VCaP (cell line): ENCODE measurements at regions not wholly inside any gene's neighbourhood (a gene's known extent, or its start where the extent isn't known, plus 50 kb on each side); places are given as distances from the start of the nearest gene placed in this dataset.
A peak's percentile ranks its signal among the peaks of the same experiment; 100 is the strongest.
"Not testable (repeated sequence)": the region's sequence is repeated elsewhere in the genome, so short reads cannot be mapped to it uniquely, and the experiment has no call there.

Experiments
- H3K27ac ChIP-seq: fragments of 450-650 bp; 2 replicates; pipeline ENCODE4 v1.5.1; 2017
- CTCF ChIP-seq: fragments of 450-650 bp; conservative IDR thresholded peaks from 2 replicates; pipeline ENCODE4 v1.5.1; 2017; ENCODE audit warnings: mild to moderate bottlenecking, moderate library complexity

DNA sequence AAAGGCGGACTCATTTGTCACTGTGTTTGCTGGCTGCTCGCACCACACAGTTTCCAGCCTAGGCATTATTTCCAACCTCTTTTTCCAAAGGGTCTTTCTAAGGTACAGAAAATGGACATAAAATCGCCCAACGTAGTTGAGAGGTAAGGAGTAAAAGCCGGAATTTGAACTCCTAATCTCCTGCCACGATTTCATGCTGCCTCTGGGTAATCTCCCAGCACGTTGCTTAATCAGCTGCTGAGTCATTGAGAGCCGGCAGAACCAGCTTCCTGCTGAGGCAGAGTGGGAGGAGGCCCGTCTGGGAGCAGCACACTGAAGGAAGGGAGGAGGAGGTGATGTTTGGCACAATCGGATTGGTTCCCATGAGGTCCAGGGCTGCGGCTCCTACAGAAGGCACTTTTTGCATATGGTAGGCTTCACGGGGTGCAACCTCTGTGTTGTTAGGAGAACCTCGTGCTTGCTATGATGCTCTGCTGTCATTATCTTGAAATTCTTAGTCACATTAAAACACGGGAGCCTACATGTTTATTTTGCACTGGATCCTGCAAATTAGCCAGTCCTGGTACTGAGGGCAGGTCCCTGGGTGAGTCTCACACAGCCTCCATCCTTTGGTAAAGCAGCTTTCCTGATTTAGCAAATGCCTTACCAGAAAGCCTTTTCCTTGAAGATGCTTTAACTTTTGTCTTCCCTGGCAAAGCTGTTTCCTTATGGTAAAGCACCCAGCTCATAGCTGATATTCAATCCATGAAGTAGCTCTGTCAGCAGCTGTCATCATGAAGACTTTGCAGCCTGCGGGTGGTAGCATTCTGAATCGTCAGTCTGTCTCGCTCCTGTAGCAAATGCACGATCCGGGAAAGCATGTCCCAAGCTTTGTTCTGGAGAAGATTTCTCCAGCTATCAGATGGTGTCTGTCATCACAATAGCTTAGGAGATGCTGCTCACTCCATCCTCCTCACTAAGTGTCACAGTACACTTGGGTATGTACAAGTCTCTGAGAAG lies 191.6 kb upstream of the MSX2 start:
- peak overlapping the region; percentile 14; the same call in 1 of the 2 replicates for H3K27ac ChIP-seq
- TF ChIP-seq CTCF = no peak

DNA sequence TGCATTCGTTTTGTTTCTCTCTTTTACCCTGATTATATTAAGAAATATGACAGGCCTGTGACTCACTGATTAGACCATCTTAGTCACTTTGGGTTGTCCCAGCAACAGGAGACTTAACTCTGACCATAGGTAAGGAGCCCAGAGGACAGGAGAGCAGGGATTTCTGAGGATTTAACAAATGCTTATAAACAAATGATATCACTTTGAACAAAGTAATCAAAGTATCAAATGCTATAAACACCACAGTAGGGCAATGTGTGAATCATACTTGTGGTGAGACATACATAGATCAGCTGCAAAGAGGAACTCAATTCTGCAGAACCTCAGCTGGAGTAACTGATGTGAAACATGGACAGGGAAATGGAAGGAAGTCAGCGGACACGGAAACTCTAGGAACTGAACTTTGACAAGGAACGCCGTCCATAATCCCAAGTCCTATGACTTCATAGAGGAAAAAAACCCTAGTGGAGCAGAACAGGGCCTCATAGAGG lies 190.6 kb upstream of the MSX2 start:
- TF ChIP-seq CTCF = no peak
- no peak overlapping the region for H3K27ac ChIP-seq

GRCh38 chr5:174535669-174536068 lies 188.7 kb upstream of the MSX2 start:
- no peak overlapping the region for H3K27ac ChIP-seq
- no peak for TF ChIP-seq CTCF

- H3K27ac ChIP-seq = not testable (repeated sequence)
Observed at GRCh38 chr5:174539823-174540222, 184.6 kb upstream of the MSX2 start.

GRCh38 chr5:174542037-174542436 lies 182.3 kb upstream of the MSX2 start:
- no peak for TF ChIP-seq CTCF
- no peak overlapping the region for H3K27ac ChIP-seq

DNA sequence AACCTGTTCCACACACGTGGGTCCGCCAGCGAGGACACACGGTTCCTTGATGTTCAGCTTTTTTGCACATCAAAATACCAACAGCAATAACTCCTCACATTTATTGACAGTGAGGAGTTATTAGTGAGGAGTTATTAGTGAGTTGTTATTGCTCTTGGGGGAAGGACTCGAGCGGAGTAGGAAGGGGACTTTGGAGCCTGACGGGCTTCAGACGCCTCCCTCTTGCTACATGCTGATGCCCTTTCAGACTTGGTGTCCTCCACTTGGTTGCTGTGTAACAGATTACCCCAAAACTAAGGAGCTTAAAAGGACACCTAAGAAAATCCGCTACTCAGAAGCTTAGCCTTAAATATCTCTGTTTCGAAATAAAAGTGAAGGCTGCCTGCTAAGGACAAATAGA lies 181.9 kb upstream of the MSX2 start:
- H3K27ac ChIP-seq = no peak overlapping the region

GRCh38 chr5:174545926-174546325 lies 178.5 kb upstream of the MSX2 start:
- no peak for TF ChIP-seq CTCF

More for the DNA sequence above, 181.9 kb upstream of the MSX2 start:
- TF ChIP-seq CTCF = no peak

DNA sequence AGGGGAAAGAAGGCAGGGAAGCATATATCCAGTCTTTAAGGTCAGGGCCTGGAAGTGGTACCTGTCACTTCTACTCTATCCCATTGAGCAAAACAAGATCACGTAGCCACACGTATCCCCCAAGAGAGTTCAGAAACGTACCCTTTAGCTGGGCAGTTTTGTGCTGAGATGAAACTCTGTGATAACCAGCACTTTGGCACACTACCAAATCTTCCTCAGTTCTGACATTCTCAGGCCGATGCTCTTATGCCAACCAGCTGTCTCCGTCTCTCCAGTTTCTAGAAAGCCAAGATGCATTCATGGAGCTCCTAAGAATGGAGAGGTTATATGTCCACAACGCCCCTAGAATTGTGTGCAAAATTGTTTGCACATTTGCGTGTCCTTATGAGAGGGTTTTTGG lies 176.6 kb upstream of the MSX2 start:
- H3K27ac ChIP-seq = peak overlapping the region; percentile 71
- TF ChIP-seq CTCF = no peak

More at GRCh38 chr5:174545926-174546325, 178.5 kb upstream of the MSX2 start:
- H3K27ac ChIP-seq = no peak overlapping the region
